ENCODE measurements at regions not wholly inside any gene's neighbourhood (a gene's known extent, or its start where the extent isn't known, plus 50 kb on each side); places are given as distances from the start of the nearest gene placed in this dataset.
"Not testable (repeated sequence)": the region's sequence is repeated elsewhere in the genome, so short reads cannot be mapped to it uniquely, and the experiment has no call there.

DNA sequence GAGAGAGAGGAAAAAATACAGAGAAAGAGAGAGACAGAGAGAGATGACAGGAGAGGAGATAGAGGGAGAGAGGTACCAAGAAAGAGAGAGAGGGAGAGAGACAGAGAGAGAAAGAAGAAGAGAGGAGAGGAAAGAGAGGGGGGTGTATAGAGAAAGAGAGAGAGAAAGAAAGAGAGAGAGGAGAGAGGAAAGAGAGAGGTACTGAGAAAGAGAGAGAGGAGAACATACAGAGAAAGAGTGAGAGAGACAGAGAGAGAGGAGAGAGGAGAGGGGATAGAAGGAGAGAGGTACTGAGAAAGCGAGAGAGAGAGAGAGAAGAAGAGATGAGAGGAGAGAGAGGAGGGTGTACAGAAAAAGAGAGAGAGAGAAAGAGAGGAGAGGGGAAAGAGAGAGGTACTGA, 269.4 kb downstream of the CRLF2 start:
- DNase-seq: no peak

DNA sequence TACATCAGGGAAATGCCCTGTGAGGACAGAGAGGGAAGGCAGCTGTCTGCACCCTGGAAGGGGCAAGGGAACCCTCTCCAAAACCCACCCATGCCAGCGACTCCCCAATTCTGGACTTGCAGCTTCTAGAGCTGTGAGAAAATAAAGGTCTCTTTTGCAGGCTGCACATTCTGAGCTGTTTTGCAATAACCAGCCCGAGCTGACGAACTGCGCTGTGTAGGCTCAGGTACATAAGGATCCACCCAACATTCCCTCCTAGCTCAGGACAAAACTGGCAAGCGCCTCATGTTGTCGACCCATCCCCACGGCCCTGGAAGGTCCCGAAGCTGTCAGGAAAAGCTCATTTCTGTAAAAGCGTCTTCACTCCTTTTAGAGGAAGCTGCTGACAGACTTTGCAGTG, 271.8 kb downstream of the CRLF2 start:
- no peak for DNase-seq

DNA sequence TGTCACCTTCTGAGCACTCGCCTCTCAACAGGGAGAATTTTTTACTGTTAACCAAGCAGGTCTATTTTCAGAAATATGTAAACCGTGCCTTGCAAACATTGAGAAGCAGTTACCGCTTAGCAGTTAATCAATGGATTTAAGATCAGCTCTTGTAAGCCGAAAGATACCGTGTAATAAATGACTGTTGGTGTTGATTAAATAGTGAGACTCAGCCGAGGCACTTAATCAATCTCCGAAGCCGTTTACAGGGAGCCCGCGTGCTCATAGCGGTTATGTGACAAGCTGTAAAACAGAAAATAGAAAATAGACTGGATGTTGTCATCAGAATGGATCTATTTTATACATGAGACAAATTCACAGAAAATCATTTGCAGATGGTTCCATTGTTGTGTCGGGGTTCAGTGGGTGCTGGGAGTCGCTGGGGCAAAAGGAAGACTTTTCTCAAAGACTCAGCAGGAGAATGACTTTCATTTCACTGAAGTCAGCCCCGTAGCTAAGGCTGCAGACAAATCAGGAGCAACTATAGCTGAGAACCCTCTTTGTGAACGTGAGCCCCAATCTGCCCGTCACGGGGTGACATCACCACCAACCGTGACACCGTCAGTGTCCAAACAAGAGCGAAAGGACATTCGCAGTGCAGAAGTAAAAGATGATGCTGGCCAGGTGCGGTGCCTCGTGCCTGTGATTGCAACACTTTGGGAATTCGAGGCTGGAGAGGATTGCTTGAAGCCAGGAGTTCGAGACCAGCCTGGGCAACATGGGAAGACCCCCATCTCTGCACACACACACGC, 275.3 kb downstream of the CRLF2 start:
- DNase-seq: no peak

DNA sequence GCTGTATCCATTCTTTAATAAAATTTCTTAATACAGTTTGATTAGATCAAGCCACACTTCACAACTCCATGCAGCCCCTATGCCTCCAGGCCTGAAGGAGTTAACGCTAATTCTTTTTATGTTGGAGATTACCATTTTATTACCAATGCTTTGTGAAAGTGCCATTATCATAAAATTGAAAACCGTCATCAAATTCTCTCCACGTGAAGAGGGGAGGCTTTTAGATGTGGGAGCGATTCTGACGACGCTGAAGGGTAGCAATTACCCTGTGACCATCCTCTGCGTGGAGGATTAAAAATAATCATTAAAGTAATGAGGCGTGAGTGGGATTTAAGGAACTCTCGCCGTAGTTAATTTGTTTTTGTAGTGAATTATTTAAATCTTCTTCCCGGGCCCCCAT, 278.8 kb downstream of the CRLF2 start:
- DNase-seq: no peak

DNA sequence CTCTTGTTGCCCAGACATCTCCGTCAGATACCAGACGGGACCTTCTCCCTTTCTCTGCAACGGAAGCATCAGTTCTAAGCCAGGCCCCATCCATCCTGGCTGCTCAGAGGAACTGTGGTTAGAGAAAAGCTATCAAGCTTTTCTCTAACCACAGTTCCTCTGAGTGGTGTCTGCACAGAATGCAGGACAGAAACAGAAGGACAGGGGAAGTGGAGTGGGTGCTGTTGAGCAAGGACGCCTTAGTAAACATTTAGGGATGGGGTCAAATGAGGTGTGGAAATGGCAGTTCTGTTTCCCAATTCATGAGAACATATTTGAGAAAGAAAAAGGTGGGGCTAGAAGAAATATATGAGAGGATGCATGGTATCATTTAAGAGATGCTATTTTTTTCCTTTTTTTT, 283.8 kb downstream of the CRLF2 start:
- DNase-seq: no peak

DNA sequence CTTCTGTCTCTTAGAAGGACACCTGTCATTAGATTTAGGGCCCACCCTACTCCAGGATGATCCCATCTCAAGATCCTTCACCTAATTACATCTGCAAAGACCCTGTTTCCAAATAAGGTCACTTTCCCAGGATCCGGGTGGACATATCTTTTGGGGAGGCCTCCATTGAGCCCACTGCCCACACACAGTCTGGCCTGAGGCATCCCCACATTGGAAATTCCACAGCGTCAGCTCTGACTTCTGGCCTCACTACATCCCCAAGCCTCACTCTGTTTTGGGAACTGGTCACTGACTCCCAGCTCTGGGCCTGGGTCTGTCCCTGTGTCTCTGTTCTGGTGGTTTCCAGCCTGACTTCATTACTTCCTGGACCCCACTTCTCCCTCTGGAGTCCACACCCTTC, 285.5 kb downstream of the CRLF2 start:
- no peak for DNase-seq

DNA sequence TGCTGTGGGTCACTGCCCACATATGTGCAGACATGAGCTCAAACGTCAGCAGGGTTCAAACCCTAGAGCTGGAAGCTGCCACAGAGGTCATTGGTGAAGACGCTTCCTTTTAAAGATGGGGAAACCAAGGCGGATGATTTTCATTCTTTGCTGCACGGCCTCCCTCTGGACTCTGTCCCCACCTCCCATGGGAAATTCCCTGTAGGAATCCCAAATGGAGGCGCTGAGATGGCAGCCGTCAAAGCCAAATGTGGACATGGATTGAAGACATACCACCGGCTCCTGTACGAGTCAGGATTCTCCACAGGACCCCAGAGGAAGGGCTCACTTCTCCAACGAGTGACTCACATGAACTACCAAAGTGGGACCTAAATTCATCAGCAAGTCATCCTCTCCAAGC, 286.4 kb downstream of the CRLF2 start:
- peak; percentile 46 for DNase-seq

DNA sequence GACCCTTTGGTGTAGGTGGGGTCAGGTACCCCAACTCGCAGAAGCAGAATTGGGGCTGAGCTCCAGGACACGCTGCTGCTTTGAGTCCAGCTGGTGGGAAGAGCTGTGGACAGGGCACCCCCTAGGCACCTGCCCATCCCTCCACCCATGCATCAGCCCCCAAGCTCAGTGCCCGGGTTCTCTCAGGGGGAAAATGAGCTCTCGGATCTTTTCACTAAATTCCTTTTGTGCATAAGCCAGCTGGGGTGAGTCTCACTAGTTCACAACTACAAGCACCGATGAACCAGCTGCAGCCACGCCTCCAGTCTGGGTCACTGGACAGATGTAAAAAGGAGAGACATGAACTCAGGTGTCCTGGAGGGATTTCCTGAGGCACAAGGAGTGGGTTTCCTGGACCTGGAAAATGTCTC, 286.8 kb downstream of the CRLF2 start:
- peak; percentile 19 for DNase-seq

DNA sequence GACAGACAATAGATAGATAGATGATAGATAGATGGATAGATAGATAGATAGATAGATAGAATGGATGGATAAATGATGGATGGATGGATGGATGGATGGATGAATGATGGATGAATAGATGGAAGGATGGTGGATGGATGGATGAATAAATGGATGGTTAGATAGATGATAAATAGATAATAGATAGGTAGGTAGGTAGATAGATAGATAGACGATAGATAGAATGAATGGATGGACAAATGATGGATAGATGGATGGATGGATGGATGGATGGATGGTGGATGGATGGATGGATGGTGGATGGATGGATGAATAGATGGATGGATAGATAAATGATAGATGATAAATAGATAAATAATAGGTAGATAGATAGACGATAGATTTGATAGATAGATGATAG, 287.4 kb downstream of the CRLF2 start:
- no peak for DNase-seq

DNA sequence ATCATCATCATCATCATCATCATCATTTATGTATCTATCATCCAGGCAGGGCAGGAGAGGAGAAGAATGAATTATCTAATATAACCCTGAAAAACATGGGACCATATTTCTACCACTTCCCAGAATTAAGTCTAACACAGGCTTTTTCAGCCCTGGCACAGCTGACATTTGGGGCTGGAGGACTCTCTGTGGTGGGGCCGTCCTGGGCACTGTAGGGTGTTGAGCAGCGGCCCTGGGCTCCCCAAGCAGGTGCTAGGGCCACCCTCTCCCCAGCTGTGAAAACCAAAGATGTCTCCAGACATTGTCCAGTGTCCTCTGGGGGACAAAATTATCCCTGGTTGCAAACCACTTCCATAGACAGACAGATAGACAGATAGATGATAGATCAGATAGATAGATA, 288.4 kb downstream of the CRLF2 start:
- no peak for DNase-seq

DNA sequence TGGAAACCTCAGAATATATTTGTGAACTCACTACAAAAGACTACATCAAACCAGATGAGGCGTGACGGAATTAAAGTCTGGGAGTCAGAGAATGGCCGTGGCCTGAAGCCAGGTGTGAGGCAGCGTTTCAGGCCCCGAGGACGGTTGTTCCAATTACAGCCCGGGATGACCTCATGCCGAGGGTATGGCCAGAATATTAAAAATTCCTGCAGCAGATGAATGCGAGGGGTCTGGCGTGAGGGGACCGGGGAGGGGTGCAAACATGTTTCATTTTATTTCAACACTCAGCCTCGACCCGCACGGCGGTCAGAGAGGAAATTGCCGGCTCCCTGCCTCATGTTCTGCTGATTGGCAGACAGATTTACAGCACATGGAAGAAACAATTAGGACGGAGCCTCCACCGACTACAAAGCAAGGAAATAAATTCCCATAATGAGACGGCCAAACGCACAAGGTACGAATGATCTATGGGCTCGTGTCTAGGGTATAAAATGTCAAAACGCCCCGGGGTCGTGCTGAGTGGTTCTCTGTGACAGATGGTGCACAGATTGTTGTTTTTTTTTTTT, 289.7 kb downstream of the SHOX start:
- DNase-seq: no peak

DNA sequence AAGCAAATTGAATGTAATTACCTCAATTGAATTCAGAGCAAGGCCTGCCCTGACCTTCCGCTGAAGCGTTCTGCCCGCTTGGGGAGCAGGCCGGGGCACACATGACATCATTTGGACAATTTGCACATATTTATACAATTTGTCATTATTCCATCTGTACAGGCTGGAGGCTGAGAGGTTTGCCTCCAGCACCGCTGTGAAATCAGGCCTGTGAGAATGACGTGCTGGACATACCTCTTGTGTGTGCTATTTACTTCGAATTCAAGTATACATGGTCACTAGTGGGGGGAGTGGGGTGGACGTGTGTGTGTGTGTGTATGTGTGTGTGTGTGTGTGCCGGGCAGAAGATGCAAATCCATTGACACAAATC, 285.6 kb downstream of the SHOX start:
- no peak for DNase-seq

DNA sequence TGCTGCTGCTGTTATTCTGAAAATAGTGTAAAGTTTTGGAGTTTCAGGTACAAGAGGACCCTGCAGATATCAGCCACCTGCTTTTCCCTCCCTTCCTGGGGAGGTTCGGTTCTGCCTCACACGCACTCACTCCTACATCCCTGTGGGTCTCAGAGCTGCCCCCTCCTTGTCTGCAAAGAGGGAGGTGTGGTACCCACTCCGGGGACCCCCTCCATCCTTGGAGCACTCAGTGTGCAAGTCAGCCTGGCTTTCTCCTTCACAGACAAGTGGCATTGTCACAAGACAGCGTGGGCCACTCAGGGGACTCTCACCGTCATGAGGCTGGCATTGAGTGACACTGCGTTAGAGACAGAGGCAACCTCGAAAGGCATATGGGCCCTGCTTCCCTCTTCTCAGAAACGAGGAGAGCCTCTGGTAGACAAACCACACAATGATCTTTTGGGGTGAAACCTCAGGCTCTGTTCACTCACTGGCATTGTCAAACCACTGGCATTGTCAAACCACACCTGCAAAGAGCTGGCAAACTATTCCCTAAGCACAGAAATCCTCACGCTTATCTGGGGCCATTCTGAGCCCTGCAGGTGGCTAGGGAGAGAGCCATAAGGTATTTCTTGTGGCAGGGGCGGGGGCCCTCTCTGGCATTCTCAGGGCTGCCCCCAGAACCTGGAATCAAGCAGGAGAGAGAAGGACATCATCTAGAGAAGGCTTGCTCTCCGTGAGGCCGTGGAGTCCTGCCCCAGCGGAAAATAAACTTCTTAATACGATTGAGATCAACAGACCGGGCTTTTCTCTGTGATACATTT, 285.0 kb downstream of the SHOX start:
- no peak for DNase-seq

DNA sequence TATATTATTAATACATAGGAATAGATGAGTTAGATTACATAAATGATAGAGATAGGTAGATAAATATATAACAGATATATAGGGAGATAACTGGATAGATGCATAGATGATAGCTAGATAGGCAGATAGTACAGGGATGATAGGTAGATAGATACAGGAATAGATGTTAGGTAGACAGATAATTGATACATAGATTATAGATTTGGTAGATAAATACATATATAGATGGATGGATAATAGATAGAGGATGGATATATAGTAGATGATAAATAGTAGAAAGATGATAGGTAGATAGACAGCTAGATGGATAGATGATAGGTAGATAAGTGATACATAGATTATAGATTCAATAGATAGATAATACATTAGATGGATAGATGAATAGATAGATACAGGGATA, 283.6 kb downstream of the SHOX start:
- no peak for DNase-seq

DNA sequence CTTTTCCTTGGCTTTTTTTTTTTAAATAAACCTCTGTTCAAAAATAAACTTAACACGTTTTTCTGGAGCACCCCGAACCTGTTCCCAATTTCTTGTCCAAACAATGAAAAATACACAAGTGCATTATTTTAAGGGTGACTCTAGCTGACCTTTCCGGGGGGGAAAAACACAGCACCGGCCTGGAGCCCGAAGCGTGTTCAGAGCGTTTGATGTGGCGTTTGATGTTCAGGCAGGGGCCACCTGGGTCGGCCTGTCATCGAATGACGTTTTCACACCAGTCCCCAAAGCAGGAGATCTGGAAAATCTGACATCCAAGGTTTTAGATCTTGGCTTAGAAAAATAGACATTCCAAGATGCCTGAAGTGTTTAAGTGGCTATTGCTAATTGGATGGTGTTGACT, 282.1 kb downstream of the SHOX start:
- no peak for DNase-seq

DNA sequence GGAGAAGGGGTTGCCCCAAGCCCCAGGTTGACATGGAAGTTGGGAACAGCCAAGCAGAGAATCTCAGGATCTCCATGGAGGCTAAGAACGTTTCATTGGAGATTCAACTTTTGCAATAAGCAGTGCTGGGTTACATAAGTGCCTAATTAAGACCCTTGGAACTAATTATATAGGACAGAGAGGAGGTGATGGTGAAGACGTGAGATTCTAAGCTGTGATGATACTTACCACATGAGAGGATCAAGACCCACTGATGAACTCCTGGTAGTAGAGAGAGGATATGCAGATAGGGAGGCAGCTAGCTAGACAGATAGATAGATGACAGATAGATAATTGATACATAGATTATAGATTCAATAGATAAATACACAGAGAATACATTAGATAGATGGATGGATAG, 278.5 kb downstream of the SHOX start:
- DNase-seq: not testable (repeated sequence)

DNA sequence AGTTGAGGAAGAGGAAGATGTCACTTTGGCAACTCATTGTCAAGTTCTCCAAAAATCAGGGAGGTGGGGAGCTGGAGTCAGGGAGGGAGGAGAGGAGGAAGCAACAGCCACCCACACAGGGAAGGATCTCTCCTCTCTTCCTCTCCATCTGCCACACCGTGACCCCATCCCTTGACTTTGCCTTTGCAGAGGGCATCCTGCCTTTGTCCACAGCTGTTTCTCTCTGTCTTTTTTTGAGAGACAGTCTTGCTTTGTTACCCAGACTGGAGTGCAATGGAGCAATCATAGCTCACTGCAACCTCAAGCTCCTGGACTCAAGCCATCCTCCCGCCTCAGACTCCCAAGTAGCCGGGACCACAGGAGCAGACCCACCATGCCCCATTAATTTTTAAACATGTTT, 276.0 kb downstream of the SHOX start:
- no peak for DNase-seq

DNA sequence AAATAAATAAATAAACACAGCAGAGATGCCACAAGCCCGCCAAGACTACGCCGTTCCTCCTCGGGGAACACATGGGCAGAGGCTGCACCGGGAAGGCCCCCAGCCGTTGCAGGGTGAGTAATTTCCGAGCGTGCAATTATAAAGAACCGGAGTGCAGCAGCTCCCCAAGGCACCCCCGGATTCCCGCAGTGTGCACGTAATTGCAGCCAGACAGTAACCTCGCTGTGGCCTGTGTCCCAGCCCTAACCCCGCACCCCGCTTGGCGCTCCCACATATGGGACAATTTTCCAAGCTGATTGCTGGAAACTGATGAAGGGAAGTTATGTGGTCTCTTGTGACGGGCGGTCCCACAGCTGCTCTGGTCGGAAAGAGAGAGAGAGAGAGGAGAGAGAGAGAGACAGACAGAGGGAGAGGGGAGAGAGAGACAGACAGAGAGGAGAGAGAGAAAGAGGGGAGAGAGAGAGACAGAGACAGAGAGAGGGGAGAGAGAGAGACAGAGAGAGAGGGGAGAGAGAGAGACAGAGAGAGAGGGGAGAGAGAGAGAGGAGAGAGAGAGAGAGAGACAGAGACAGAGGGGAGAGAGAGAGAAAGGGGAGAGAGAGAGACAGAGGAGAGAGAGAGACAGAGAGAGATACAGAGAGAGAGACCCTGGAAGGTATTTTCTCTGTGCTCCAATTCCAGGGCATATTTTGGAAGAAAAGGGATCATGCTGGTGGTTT, 275.4 kb downstream of the SHOX start:
- no peak for DNase-seq

DNA sequence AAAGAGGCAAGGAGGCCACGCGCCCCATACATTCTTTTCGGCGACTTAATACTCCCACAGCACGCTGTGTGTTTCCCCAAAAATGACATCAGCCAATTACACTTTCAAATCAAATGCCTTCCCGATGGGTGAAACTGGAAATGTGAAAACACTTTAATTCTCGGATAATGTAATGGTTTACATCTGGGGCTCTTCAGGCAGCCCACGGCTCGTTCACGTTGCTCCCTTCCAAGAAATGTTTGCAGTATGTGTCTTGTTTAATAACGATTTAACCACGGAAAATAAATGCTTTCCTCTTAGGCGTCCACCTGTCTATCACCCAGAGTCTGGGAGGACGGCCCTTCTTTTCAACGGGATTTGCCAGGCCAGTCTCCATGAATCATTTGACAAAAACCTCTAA, 272.5 kb downstream of the SHOX start:
- DNase-seq: no peak

DNA sequence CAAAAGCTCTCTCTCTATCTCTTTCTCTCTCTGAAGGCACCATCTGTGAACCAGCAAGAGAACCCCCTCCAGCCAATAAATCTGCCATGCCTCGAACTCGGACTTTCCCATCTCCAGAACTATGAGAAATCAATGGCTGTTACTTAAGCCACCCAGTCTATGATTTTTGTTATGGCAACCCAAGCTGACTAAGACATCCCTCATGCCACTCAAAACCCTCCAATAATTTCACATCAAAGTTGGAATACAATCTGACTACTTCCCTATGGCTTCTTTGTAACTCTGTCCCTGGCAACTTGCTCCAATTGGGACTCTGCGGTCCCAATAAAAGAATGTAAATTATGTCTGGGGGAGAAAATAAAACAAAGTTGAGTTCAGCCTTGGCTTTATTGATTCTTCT, 265.7 kb downstream of the SHOX start:
- no peak for DNase-seq

DNA sequence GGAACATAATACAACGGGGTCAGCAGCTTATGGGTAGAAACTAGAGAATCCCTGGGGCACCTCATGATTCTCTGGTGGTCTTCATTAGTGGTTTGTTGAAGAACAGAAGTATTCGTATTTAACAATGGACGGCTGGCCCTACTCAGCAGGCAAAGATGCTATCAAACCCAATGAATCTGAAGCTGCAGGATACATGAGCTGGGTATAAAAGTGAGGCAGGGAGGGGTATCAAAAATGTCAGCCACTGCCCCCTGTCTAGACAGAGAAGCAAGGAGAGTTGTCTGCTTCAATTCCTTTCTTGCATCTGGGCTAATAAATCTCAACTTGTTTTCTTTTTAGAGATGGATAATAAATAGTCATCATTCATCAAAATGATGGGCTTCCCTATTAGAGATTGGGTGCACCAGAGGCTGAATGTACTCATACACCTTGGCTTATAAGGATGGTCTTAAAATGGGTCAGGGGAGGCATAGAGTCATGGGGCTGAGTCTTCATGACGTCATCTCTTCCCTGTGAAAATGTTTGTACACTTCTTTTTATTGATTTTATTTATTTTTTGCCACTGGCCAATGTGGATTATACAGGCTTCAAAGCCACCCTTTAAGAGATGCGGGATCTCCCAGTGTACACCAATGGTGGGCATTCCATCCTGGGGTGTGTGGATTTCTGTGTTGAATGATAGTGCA, 259.5 kb downstream of the SHOX start:
- no peak for DNase-seq

DNA sequence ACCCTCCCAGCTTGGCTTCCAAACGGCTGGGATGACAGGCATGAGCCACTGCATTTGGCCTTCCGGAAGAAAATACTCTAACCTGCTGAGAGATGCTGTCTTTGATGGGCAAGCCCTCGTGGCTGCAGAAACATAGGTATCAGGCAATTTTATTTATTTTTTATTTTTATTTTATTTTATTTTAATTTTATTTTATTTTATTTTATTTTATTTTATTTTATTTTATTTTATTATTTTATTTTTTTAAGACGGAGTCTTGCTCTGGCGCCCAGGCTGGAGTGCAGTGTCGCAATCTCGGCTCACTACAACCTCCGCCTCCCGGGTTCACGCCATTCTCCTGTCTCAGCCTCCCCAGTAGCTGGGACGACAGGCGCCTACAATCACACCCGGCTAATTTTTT, 257.1 kb downstream of the SHOX start:
- DNase-seq: not testable (repeated sequence)

DNA sequence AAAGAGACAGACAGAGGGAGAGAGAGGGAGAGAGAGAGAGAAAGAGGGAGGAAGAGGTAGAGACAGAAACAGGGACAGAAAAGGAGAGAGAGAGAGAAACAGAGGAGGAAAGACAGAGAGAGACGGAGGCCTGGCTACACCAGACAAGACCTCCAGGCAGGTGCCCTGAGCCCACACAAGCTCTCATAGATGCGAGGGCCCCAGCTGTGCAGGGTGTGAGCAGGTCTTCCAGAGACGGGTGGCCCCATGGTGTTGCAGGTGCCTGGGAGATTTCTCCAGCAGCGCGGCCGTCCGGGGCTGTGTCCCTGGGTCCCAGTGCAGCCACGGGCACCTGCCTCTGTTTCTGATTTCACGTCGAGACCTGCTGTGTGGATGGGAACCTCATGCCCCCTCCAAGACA, 253.0 kb downstream of the SHOX start:
- DNase-seq: no peak

Measured in activated effector memory CD4-positive, alpha-beta T cell treated with anti-CD3 and anti-CD28 coated beads, Interleukin-2, amount 50 U/mL, for 16 hours (primary cell).